Prostate gland (tissue), 2 donors: ENCODE measurements at regions not wholly inside any gene's neighbourhood (a gene's known extent, or its start where the extent isn't known, plus 50 kb on each side); places are given as distances from the start of the nearest gene placed in this dataset.

ENCODE experiments used
- DNase-seq: peaks from one replicate; pipeline ENCODE4 v3.0.0-alpha.2; 2019; ENCODE audit warnings: low spot score
- H3K27ac ChIP-seq, 2 donors: fragments of 200-600 bp; sonication (generic); 2 replicates each; pipeline ENCODE4 v1.5.1; 2017 to 2019
- H3K27me3 ChIP-seq: fragments of 200-600 bp; sonication (generic); replicated peaks from 2 replicates; pipeline ENCODE4 v1.5.1; 2019; ENCODE audit not compliant: insufficient read depth
- H3K36me3 ChIP-seq, 2 donors: fragments of 200-600 bp; sonication (generic); 1 replicate in 1 of 2; 2 replicates in 1 of 2; pipeline versions ENCODE4 v1.5.1 to v1.8.1; 2017 to 2019
- H3K4me1 ChIP-seq: fragments of 200-600 bp; sonication (generic); replicated peaks from 2 replicates; pipeline ENCODE4 v1.5.1; 2019
- H3K4me3 ChIP-seq, 2 donors: fragments of 200-600 bp; sonication (generic); 2 replicates each; pipeline ENCODE4 v1.5.1; 2017 to 2019
- H3K9me3 ChIP-seq: fragments of 200-600 bp; sonication (generic); 2 replicates; pipeline ENCODE4 v1.5.1; 2017
- POLR2A ChIP-seq: fragments of 450-650 bp; IDR thresholded peaks from one replicate; pipeline ENCODE4 v1.6.1; 2016; ENCODE audit warnings: antibody characterized with exemption, mild to moderate bottlenecking
- POLR2AphosphoS5 ChIP-seq: sonication (generic); formaldehyde crosslinking; IDR thresholded peaks from one replicate; pipeline ENCODE4 v1.6.1; 2017; ENCODE audit warnings: antibody characterized with exemption
- WGBS: methylation state at CpG from one replicate; pipeline ENCODE4 v1.1.5; 2018; 5-methylcytosine and 5-hydroxymethylcytosine counted together
- intact Hi-C: fragments of 100-400 bp; cut with DNase I; formaldehyde crosslinking; loops from one replicate; pipeline ENCODE4 v1.14.2; 2022
- TF ChIP-seq, protein P1 (sequence below), 4 experiments: fragments of 200-600 bp in 2 of 4; fragments of 450-650 bp in 2 of 4; sonication (generic) in 2 of 4; IDR thresholded peaks; 1 replicate in 3 of 4; 2 replicates in 1 of 4; pipeline ENCODE4 v1.5.1; 2016 to 2019; ENCODE audit warnings: antibody characterized with exemption in 4 of 4, mild to moderate bottlenecking in 2 of 4, moderate library complexity in 2 of 4

GRCh38 chr21:41000838-41001237 is 153.9 kb upstream of the DSCAM start:
- Histone ChIP-seq H3K4me3 (no peak overlapping the region), H3K4me1 (no peaks in the 10 kb centered on the region), H3K27ac (no peak overlapping the region), H3K9me3 (no peaks in the 10 kb centered on the region), H3K36me3 (no peaks in the 10 kb centered on the region), H3K27me3 (no peaks in the 10 kb centered on the region)
- intact Hi-C loops = no loop called here
- DNase-seq = no peak
- TF ChIP-seq, protein P1, sequence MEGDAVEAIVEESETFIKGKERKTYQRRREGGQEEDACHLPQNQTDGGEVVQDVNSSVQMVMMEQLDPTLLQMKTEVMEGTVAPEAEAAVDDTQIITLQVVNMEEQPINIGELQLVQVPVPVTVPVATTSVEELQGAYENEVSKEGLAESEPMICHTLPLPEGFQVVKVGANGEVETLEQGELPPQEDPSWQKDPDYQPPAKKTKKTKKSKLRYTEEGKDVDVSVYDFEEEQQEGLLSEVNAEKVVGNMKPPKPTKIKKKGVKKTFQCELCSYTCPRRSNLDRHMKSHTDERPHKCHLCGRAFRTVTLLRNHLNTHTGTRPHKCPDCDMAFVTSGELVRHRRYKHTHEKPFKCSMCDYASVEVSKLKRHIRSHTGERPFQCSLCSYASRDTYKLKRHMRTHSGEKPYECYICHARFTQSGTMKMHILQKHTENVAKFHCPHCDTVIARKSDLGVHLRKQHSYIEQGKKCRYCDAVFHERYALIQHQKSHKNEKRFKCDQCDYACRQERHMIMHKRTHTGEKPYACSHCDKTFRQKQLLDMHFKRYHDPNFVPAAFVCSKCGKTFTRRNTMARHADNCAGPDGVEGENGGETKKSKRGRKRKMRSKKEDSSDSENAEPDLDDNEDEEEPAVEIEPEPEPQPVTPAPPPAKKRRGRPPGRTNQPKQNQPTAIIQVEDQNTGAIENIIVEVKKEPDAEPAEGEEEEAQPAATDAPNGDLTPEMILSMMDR (IDR thresholded peaks at IDR 0.05) = no peak
- TF ChIP-seq POLR2A = no peak
- WGBS = 95% methylated on average over 1 of the region's 1 CpG

- Histone ChIP-seq H3K27ac (no peak overlapping the region), H3K4me1 (no peaks in the 10 kb centered on the region), H3K4me3 (no peak overlapping the region), H3K9me3 (no peaks in the 10 kb centered on the region), H3K27me3 (no peaks in the 10 kb centered on the region), H3K36me3 (no peaks in the 10 kb centered on the region)
- WGBS = 86% methylated on average over 6 of the region's 6 CpGs
- TF ChIP-seq, protein P1 (IDR thresholded peaks at IDR 0.05) = no peak
- no peak for TF ChIP-seq POLR2AphosphoS5
- TF ChIP-seq POLR2A = no peak
- intact Hi-C loops = no loop called here
- no peak for DNase-seq
Measured at GRCh38 chr21:41006636-41007035, 159.7 kb upstream of the DSCAM start.

GRCh38 chr21:41008351-41008750 is 159.6 kb upstream of the BACE2 start:
- Histone ChIP-seq H3K27me3 (no peaks in the 10 kb centered on the region), H3K9me3 (no peaks in the 10 kb centered on the region), H3K4me3 (no peak overlapping the region), H3K27ac (no peak overlapping the region), H3K4me1 (no peaks in the 10 kb centered on the region), H3K36me3 (no peaks in the 10 kb centered on the region)
- TF ChIP-seq POLR2A (no peak), POLR2AphosphoS5 (no peak)
- TF ChIP-seq, protein P1 (IDR thresholded peaks at IDR 0.05) = no peak
- DNase-seq = no peak
- WGBS = 87% methylated on average over 6 of the region's 6 CpGs
- intact Hi-C loops = no loop called here

DNA sequence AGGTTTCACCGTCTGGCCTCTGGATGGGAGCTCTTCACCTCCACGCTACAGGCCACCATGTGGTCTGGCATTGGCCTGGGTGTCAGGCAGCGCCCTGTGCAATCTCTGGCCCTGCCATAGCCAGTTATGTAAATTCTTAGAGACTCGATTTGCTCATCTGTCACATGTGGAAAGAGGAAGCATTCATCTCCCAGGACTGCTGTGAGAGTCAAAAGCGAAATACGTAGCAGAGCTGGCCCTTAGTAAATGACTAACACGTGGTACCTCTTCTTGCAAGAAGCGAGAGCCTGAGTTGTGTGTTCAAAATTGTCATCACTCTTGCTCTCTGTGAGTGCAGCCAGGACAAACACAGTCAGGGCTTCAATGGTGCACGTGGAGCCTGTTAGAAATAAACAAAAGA is 159.0 kb upstream of the BACE2 start:
- intact Hi-C loops = no loop called here

DNA sequence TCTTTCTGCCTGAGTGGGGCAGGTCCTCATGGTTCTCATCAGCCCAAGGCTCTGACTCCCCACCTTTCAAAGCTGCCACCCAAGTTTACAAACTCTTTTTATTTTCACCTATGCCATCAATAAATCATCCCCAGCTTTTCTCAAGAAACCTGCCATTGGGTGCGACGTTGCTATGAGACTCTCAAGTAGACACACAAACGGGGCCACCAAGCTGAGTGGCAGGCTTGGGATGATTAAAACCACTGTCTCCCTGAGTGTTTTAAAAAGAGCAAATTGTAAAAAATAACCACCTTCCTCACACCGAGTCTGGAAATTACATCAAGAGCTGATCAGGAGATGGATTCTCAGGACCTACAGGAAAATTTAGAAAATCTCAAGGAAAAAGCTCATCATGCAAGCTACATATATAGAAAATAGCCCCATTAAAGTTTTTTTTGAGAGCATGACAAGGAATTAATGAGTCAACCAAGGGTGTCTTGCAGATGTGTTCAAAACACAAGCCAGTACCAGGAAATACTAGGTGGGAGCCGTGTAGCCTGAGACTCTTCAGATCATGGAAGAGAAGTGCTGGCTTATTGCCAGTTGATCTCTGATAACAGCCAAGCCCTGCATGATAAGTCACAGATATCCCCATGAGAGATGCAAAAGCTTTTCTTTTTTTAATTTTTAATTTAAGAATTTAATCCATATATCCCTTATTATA is 158.4 kb upstream of the BACE2 start:
- intact Hi-C loops = no loop called here
- TF ChIP-seq POLR2AphosphoS5 = no peak
- TF ChIP-seq POLR2A = no peak
- TF ChIP-seq, protein P1 (IDR thresholded peaks at IDR 0.05) = no peak

More for the DNA sequence above, 159.0 kb upstream of the BACE2 start:
- Histone ChIP-seq H3K36me3 (no peaks in the 10 kb centered on the region), H3K27me3 (no peaks in the 10 kb centered on the region), H3K27ac (no peak overlapping the region), H3K4me1 (no peaks in the 10 kb centered on the region), H3K9me3 (no peaks in the 10 kb centered on the region), H3K4me3 (no peak overlapping the region)
- TF ChIP-seq, protein P1 (IDR thresholded peaks at IDR 0.05) = no peak
- TF ChIP-seq POLR2AphosphoS5 (no peak), POLR2A (no peak)
- DNase-seq = no peak
- WGBS = 72% methylated on average over 9 of the region's 9 CpGs

More for the DNA sequence above, 158.4 kb upstream of the BACE2 start:
- Histone ChIP-seq H3K4me3 (no peak overlapping the region), H3K9me3 (no peaks in the 10 kb centered on the region), H3K4me1 (no peaks in the 10 kb centered on the region), H3K27ac (no peak overlapping the region), H3K27me3 (no peaks in the 10 kb centered on the region), H3K36me3 (no peaks in the 10 kb centered on the region)
- WGBS = 43% methylated on average over 5 of the region's 5 CpGs
- no peak for DNase-seq
